ENCODE measurements at regions not wholly inside any gene's neighbourhood (a gene's known extent, or its start where the extent isn't known, plus 50 kb on each side); places are given as distances from the start of the nearest gene placed in this dataset.

- whole genome bisulfite sequencing (ENCODE audit: insufficient coverage, low coverage, missing lambda C conversion rate), result 0% methylated on average over 3 of the region's 3 CpGs
- Histone ChIP-seq H3K4me1 (replicated peaks in 1 of 2; ENCODE audit: control insufficient read depth in 2 of 2, insufficient read depth in 2 of 2, low read length in 2 of 2) (no peaks in the 10 kb centered on the region), H3K79me2 (ENCODE audit: control insufficient read depth, insufficient read depth, low read length) (no peaks in the 10 kb centered on the region), H3K9ac (ENCODE audit: insufficient read depth in 1 of 2, low read depth in 2 of 2, low read length in 2 of 2) (no peak overlapping the region), H3K9me1 (ENCODE audit: control insufficient read depth, insufficient read depth, low read length) (no peaks in the 10 kb centered on the region), H3K4me3 (no peak overlapping the region), H4K20me1 (replicated peaks; ENCODE audit: control insufficient read depth, insufficient read depth, low read length) (no peaks in the 10 kb centered on the region), H3K27me3 (ENCODE audit: control insufficient read depth in 2 of 2, insufficient read depth in 2 of 2, low read length in 2 of 2) (no peaks in the 10 kb centered on the region), H3K4me2 (ENCODE audit: insufficient read depth, low read length) (no peak overlapping the region), H2AFZ (ENCODE audit: low read depth, low read length) (no peak overlapping the region), H3K9me3 (replicated peaks; ENCODE audit: control insufficient read depth, insufficient read depth, low read depth, low read length) (no peaks in the 10 kb centered on the region), H3K36me3 (ENCODE audit: control insufficient read depth, insufficient read depth, low read length) (no peaks in the 10 kb centered on the region), H3K27ac (ENCODE audit: extremely low read depth, low read depth, low read length) (no peak overlapping the region)
- in situ Hi-C loops (cut with MboI), result no loop called here
- intact Hi-C loops (cut with micrococcal nuclease), result no loop called here
- ATAC-seq (no peak), DNase-seq (ENCODE audit: extremely low read depth in 1 of 4, low spot score in 3 of 4) (no peak), FAIRE-seq (no peak)
- CTCF ChIA-PET (ENCODE audit: low intra/inter-chr PET ratio), result no interaction called here
- POLR2A ChIA-PET, result no interaction called here
- TF ChIP-seq ZNF77 (CRISPR knock-in tag; IDR thresholded peaks at IDR 0.05) (no peak), ZEB2 (IDR thresholded peaks at IDR 0.05) (no peak), EGR1 (conservative IDR thresholded peaks at IDR 0.05) (no peak), NR2C1 (IDR thresholded peaks at IDR 0.05) (no peak), NR2C1 (tag; IDR thresholded peaks at IDR 0.05) (no peak), TCF15 (CRISPR knock-in tag; IDR thresholded peaks at IDR 0.05) (no peak), MAFG (tag; conservative IDR thresholded peaks at IDR 0.05) (no peak), ZKSCAN3 (CRISPR knock-in tag; IDR thresholded peaks at IDR 0.05) (no peak), BCLAF1 (IDR thresholded peaks at IDR 0.05; ENCODE audit: borderline replicate concordance in 1 of 2, control insufficient read depth in 1 of 2, low read depth in 2 of 2, low read length in 1 of 2) (no peak), TAF1 (IDR thresholded peaks at IDR 0.05; ENCODE audit: control insufficient read depth, extremely low read depth, insufficient read depth, low read length, severe bottlenecking) (no peak), HNRNPL (IDR thresholded peaks at IDR 0.05; ENCODE audit: low read depth, low read length) (no peak), ZNF354B (CRISPR knock-in tag; IDR thresholded peaks at IDR 0.05) (no peak)
- BruUV-seq (replicated peaks), result no TSS peak
Observed at GRCh38 chr11:92837595-92837994, 131.9 kb upstream of the MTNR1B start.

Measured in K562 (cell line).